HepG2 (cell line): ENCODE measurements at regions not wholly inside any gene's neighbourhood (a gene's known extent, or its start where the extent isn't known, plus 50 kb on each side); places are given as distances from the start of the nearest gene placed in this dataset.

Source experiments
- ATAC-seq: fragments of 200-7000 bp; cut with Tn5 transposase; 3 replicates; pipeline ENCODE4 v1.9.1; 2020; ENCODE audit warnings: mild to moderate bottlenecking, moderate library complexity
- BruUV-seq: library from RNA; stranded (reverse); fragments of 400-500 nt; replicated peaks from 2 replicates; lab custom pipeline; 2021; lab: Mats Ljungman, UMichigan
- CTCF ChIA-PET: fragments of 300-600 bp; formaldehyde crosslinking; extraction: SDS; loops from one replicate; lab custom pipeline; 2021; ENCODE audit warnings: low total read pairs, inconsistent platforms, low intra/inter-chr PET ratio; lab: Yijun Ruan, JAX
- POLR2A ChIA-PET: fragments of 350-600 bp; sonication (Branson Sonifier 250); formaldehyde crosslinking; loops from one replicate; lab custom pipeline; 2020; ENCODE audit warnings: antibody characterized with exemption, inconsistent platforms; lab: Yijun Ruan, JAX
- DNase-seq: peaks from one replicate; pipeline ENCODE4 v3.0.0-alpha.2; 2015; ENCODE audit warnings: low spot score
- FAIRE-seq: peaks from 3 replicates; lab custom pipeline; 2011; peaks lifted over from hg19 to GRCh38; lab: Jason Lieb, UNC
- H2AFZ ChIP-seq: one replicate; pipeline ENCODE4 v1.6.1; 2011; ENCODE audit warnings: low read length, inconsistent platforms
- H3K27ac ChIP-seq: fragments of 300-600 bp; 3 replicates; pipeline ENCODE4 v1.8.0; 2011; ENCODE audit warnings: mixed run types, mild to moderate bottlenecking, mixed read lengths, low read length, inconsistent platforms; ENCODE audit not compliant: insufficient read depth; ENCODE audit errors: extremely low read length
- H3K27me3 ChIP-seq, 2 experiments: fragments of 200-600 bp in 1 of 2; 2 replicates in 1 of 2; 3 replicates in 1 of 2; pipeline versions ENCODE4 v1.6.0 to v1.8.0; 2011; ENCODE audit warnings: low read length in 2 of 2, mild to moderate bottlenecking in 2 of 2, moderate library complexity in 2 of 2, inconsistent platforms in 1 of 2; ENCODE audit not compliant: insufficient read depth in 2 of 2, control insufficient read depth in 1 of 2
- H3K36me3 ChIP-seq, 2 experiments: fragments of 200-600 bp in 1 of 2; replicated peaks in 1 of 2; 2 replicates in 1 of 2; 3 replicates in 1 of 2; pipeline versions ENCODE4 v1.5.1 to v1.8.0; 2011; ENCODE audit warnings: low read length in 2 of 2, inconsistent platforms in 1 of 2; ENCODE audit not compliant: insufficient read depth in 2 of 2, control insufficient read depth in 1 of 2
- H3K4me1 ChIP-seq: 2 replicates; pipeline ENCODE4 v1.5.1; 2012; ENCODE audit warnings: low read length, inconsistent platforms; ENCODE audit not compliant: insufficient read depth
- H3K4me2 ChIP-seq: 2 replicates; pipeline ENCODE4 v1.6.0; 2011; ENCODE audit warnings: low read depth, low read length, inconsistent platforms
- H3K4me3 ChIP-seq, 3 experiments: fragments of 200-600 bp in 1 of 3; sonication (generic), shearing (Covaris generic) in 1 of 3; replicated peaks in 1 of 3; 2 replicates each; pipeline ENCODE4 v1.5.1; 2011 to 2016; ENCODE audit warnings: low read length in 3 of 3, inconsistent platforms in 2 of 3, low read depth in 2 of 3, mild to moderate bottlenecking in 2 of 3, control low read depth in 1 of 3, mixed read lengths in 1 of 3; ENCODE audit not compliant: insufficient read depth in 1 of 3
- H3K79me2 ChIP-seq: one replicate; pipeline ENCODE4 v1.6.1; 2011; ENCODE audit warnings: low read length, inconsistent platforms; ENCODE audit not compliant: insufficient read depth
- H3K9ac ChIP-seq: 2 replicates; pipeline ENCODE4 v1.6.0; 2011; ENCODE audit warnings: mild to moderate bottlenecking, low read depth, low read length, inconsistent platforms; ENCODE audit not compliant: insufficient read depth
- H3K9me3 ChIP-seq: 2 replicates; pipeline ENCODE4 v1.5.1; 2012; ENCODE audit warnings: mild to moderate bottlenecking, low read length
- H4K20me1 ChIP-seq: 2 replicates; pipeline ENCODE4 v1.6.0; 2011; ENCODE audit warnings: inconsistent platforms, mild to moderate bottlenecking, low read length, moderate library complexity; ENCODE audit not compliant: insufficient read depth
- AHDC1 ChIP-seq: sonication (generic); formaldehyde crosslinking; IDR thresholded peaks from 2 replicates; pipeline ENCODE4 v1.5.1; 2020; ENCODE audit warnings: mild to moderate bottlenecking, missing genetic modification reagents, borderline replicate concordance
- LRRFIP1 ChIP-seq: sonication (generic); formaldehyde crosslinking; conservative IDR thresholded peaks from 2 replicates; pipeline ENCODE4 v1.4.0; 2020; ENCODE audit warnings: missing genetic modification reagents
- SRSF9 ChIP-seq: fragments of 200-400 bp; formaldehyde crosslinking; IDR thresholded peaks from 2 replicates; pipeline ENCODE4 v1.6.1; 2018; ENCODE audit warnings: borderline replicate concordance, mild to moderate bottlenecking, low read depth, low read length; ENCODE audit not compliant: insufficient read depth, poor library complexity, severe bottlenecking
- TFE3 ChIP-seq: IDR thresholded peaks from 2 replicates; pipeline ENCODE4 v1.6.1; 2016
- ZNF792 ChIP-seq: IDR thresholded peaks from 2 replicates; pipeline ENCODE4 v1.6.1; 2016
- WGBS: methylation state at CpG from one replicate; pipeline ENCODE4 v1.1.6; 2017; ENCODE audit warnings: low lambda C conversion rate; 5-methylcytosine and 5-hydroxymethylcytosine counted together
- in situ Hi-C: cut with HindIII; loops from 2 replicates; pipeline ENCODE4 v1.10.0; 2017; ENCODE audit warnings: low pct_unique_long_range_greater_than_20kb; ENCODE audit not compliant: extremely low pct_ligation_motif_present
- intact Hi-C: fragments of 100-400 bp; cut with micrococcal nuclease; formaldehyde crosslinking; loops from one replicate; pipeline ENCODE4 v1.10.0; 2022; ENCODE audit not compliant: unreplicated experiment

GRCh38 chr12:93115198-93115601 is 186.1 kb upstream of the EEA1 start:
- no peaks in the 10 kb centered on the region for H4K20me1 ChIP-seq
- H3K27ac ChIP-seq = no peak overlapping the region
- BruUV-seq = no TSS peak
- H3K79me2 ChIP-seq = no peaks in the 10 kb centered on the region
- H3K4me3 ChIP-seq = no peak overlapping the region
- peaks cover 38% of the 10 kb centered on the region for H3K4me1 ChIP-seq
- no peak overlapping the region for H2AFZ ChIP-seq
- no peak for TF ChIP-seq LRRFIP1 (CRISPR knock-in tag)
- no peak for TF ChIP-seq TFE3 (CRISPR knock-in tag)
- TF ChIP-seq SRSF9 = no peak
- no peak for TF ChIP-seq ZNF792 (CRISPR knock-in tag)
- no peak for TF ChIP-seq AHDC1 (CRISPR knock-in tag)
- no peak overlapping the region for H3K9ac ChIP-seq
- DNase-seq (no peak), ATAC-seq (no peak), FAIRE-seq (no peak)
- POLR2A ChIA-PET = interaction anchor here (1.3 kb wide), 1 partner anchor 13 kb away, joined by 3 read pairs; no protein-coding TSS in a partner anchor
- CTCF ChIA-PET = no interaction called here
- H3K36me3 ChIP-seq = no peaks in the 10 kb centered on the region
- WGBS = 98% methylated on average over 6 of the region's 6 CpGs
- no peaks in the 10 kb centered on the region for H3K27me3 ChIP-seq
- H3K9me3 ChIP-seq = no peaks in the 10 kb centered on the region
- H3K4me2 ChIP-seq = no peak overlapping the region
- in situ Hi-C loops = no loop called here
- intact Hi-C loops = no loop called here
